ENCODE measurements at regions not wholly inside any gene's neighbourhood (a gene's known extent, or its start where the extent isn't known, plus 50 kb on each side); places are given as distances from the start of the nearest gene placed in this dataset.

DNA sequence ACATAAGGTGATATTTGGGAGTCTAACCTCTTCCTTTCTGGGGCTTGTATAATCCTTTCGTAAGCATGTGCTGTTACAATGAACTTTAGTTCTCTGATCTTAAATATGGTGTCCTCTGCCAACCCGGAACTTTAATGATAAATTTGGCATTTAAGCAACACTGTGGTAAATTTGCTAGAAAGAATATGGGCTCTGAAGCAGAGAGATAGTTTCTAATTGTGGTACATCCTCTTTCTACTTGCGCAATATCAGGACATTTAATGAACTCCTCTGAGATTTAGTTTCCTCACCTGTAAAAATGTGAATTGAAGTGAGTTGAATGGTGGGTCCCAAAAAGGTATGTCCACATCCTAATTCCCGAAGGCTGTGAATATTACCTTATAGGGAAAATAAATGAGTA is 364.7 kb downstream of the CAAP1 start:
- H4K20me1 ChIP-seq (ENCODE audit: insufficient read depth) = no peaks in the 10 kb centered on the region
- H2AFZ ChIP-seq (ENCODE audit: low read depth) = no peak overlapping the region
- H3K4me1 ChIP-seq (ENCODE audit: low read depth, poor library complexity, severe bottlenecking) = no peaks in the 10 kb centered on the region
- H3K27me3 ChIP-seq (ENCODE audit: insufficient read depth, low read depth) = no peaks in the 10 kb centered on the region
- no peak overlapping the region for H3K9ac ChIP-seq
- no peaks in the 10 kb centered on the region for H3K79me2 ChIP-seq (ENCODE audit: insufficient read depth, low read depth)
- TF ChIP-seq, protein P1, sequence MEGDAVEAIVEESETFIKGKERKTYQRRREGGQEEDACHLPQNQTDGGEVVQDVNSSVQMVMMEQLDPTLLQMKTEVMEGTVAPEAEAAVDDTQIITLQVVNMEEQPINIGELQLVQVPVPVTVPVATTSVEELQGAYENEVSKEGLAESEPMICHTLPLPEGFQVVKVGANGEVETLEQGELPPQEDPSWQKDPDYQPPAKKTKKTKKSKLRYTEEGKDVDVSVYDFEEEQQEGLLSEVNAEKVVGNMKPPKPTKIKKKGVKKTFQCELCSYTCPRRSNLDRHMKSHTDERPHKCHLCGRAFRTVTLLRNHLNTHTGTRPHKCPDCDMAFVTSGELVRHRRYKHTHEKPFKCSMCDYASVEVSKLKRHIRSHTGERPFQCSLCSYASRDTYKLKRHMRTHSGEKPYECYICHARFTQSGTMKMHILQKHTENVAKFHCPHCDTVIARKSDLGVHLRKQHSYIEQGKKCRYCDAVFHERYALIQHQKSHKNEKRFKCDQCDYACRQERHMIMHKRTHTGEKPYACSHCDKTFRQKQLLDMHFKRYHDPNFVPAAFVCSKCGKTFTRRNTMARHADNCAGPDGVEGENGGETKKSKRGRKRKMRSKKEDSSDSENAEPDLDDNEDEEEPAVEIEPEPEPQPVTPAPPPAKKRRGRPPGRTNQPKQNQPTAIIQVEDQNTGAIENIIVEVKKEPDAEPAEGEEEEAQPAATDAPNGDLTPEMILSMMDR (conservative IDR thresholded peaks at IDR 0.05; ENCODE audit: low read depth, low read length) = no peak
- H3K4me3 ChIP-seq (IDR thresholded peaks at IDR 0.05; ENCODE audit: insufficient read depth, low read depth, low read length) = no peak overlapping the region
- no peak overlapping the region for H3K4me2 ChIP-seq
- no peaks in the 10 kb centered on the region for H3K36me3 ChIP-seq (ENCODE audit: insufficient read depth)
- no peak overlapping the region for H3K27ac ChIP-seq

- Histone ChIP-seq H4K20me1 (ENCODE audit: insufficient read depth) (no peaks in the 10 kb centered on the region), H3K27me3 (ENCODE audit: insufficient read depth, low read depth) (no peaks in the 10 kb centered on the region), H3K9ac (no peak overlapping the region), H2AFZ (ENCODE audit: low read depth) (no peak overlapping the region), H3K79me2 (ENCODE audit: insufficient read depth, low read depth) (no peaks in the 10 kb centered on the region), H3K36me3 (ENCODE audit: insufficient read depth) (no peaks in the 10 kb centered on the region), H3K4me2 (no peak overlapping the region), H3K4me3 (IDR thresholded peaks at IDR 0.05; ENCODE audit: insufficient read depth, low read depth, low read length) (no peak overlapping the region), H3K27ac (no peak overlapping the region), H3K4me1 (ENCODE audit: low read depth, poor library complexity, severe bottlenecking) (no peaks in the 10 kb centered on the region)
- TF ChIP-seq, protein P1 (conservative IDR thresholded peaks at IDR 0.05; ENCODE audit: low read depth, low read length) = no peak
These were observed 368.3 kb downstream of the CAAP1 start for GRCh38 chr9:26524267-26524666.

- Histone ChIP-seq H3K4me1 (ENCODE audit: low read depth, poor library complexity, severe bottlenecking) (no peaks in the 10 kb centered on the region), H3K4me3 (IDR thresholded peaks at IDR 0.05; ENCODE audit: insufficient read depth, low read depth, low read length) (no peak overlapping the region), H3K27me3 (ENCODE audit: insufficient read depth, low read depth) (no peaks in the 10 kb centered on the region), H3K27ac (no peak overlapping the region), H3K36me3 (ENCODE audit: insufficient read depth) (no peaks in the 10 kb centered on the region), H2AFZ (ENCODE audit: low read depth) (no peak overlapping the region), H3K79me2 (ENCODE audit: insufficient read depth, low read depth) (no peaks in the 10 kb centered on the region), H4K20me1 (ENCODE audit: insufficient read depth) (no peaks in the 10 kb centered on the region), H3K4me2 (no peak overlapping the region), H3K9ac (no peak overlapping the region)
- TF ChIP-seq, protein P1 (conservative IDR thresholded peaks at IDR 0.05; ENCODE audit: low read depth, low read length) = no peak
These were observed 369.0 kb downstream of the CAAP1 start for GRCh38 chr9:26523577-26523976.

DNA sequence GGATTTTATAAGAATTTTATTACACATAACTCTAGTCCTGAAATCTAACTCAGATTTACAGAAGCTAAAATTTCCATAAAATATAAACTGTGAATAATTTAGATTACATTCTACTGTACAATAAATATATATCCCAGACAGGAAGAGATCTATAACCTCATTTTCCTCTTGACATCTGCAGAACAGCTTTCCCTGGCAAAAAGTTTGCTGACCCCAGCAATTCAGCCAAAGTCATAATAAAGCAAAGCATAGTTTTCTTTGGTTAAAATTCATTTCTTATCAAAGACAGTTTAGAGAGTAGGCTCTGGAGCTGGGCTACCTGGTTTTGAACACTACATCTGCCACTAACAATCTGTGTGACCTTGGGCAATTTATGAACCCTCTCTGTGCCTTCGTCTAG is 372.5 kb downstream of the CAAP1 start:
- H4K20me1 ChIP-seq (ENCODE audit: insufficient read depth) = no peaks in the 10 kb centered on the region
- no peak overlapping the region for H3K9ac ChIP-seq
- no peaks in the 10 kb centered on the region for H3K27me3 ChIP-seq (ENCODE audit: insufficient read depth, low read depth)
- H3K4me2 ChIP-seq = no peak overlapping the region
- H3K27ac ChIP-seq = no peak overlapping the region
- TF ChIP-seq, protein P1 (conservative IDR thresholded peaks at IDR 0.05; ENCODE audit: low read depth, low read length) = no peak
- H3K79me2 ChIP-seq (ENCODE audit: insufficient read depth, low read depth) = no peaks in the 10 kb centered on the region
- H2AFZ ChIP-seq (ENCODE audit: low read depth) = no peak overlapping the region
- H3K4me1 ChIP-seq (ENCODE audit: low read depth, poor library complexity, severe bottlenecking) = no peaks in the 10 kb centered on the region
- H3K36me3 ChIP-seq (ENCODE audit: insufficient read depth) = no peaks in the 10 kb centered on the region
- no peak overlapping the region for H3K4me3 ChIP-seq (IDR thresholded peaks at IDR 0.05; ENCODE audit: insufficient read depth, low read depth, low read length)

Data from KMS-11 (cell line).